NCI-H748 treated with DMSO at 0.1 percent for 48 hours (cell line): ENCODE measurements at regions not wholly inside any gene's neighbourhood (a gene's known extent, or its start where the extent isn't known, plus 50 kb on each side); places are given as distances from the start of the nearest gene placed in this dataset.
"Not testable (repeated sequence)": the region's sequence is repeated elsewhere in the genome, so short reads cannot be mapped to it uniquely, and the experiment has no call there.

Source experiments
- DNase-seq: peaks from one replicate; lab custom pipeline; 2025; lab: John Stamatoyannopoulos, UW

DNA sequence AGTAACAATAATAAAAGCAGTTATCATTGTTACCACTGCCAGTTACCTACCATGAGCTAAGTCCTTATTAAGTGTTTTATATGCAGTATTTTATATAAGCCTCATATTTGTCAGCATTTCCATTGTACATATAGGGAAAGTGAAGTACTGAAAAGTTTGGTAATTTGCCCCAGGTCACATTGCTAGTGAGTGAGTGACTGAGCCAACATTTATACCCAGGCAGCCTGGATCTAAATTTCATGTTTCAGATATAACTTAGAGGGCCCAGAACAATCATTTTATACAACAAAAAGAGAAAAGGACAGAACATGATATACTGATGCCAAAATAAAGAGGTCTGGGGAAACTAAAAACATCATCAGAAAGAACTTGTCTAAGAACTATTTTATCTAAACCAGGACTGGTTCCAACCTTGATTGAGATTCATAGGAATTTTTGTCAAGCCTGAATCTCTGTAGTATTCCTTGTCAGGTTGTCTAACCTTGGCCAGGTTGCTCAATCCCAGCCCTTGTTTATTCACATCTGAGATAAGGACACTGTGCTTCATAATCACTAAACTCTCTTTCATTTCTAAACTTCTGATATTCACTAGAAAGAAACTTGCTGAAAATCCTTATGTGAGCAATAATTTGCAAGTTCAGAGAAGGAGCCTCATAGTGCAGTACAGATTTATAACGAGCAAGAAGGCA, 308.2 kb downstream of the IPMK start:
- no peak for DNase-seq

DNA sequence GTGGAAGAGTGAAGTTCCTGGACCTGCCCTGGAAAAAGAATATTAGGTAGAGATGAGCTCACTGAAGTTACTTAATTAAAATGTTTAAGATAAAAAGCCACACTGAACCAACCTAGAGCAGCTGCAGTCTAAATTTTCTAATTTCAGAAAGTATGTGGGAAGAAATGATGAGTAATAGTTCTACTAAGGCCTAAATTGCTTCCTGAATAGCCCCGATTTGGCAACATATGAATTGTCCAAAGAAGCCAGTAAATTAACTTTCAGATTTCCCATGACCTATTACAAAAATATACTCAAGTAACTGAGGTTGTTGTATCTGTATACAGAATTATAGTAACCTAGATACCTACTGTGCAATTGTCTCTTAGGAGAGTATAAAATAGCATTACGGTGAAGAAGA, 312.6 kb downstream of the IPMK start:
- DNase-seq, result no peak

DNA sequence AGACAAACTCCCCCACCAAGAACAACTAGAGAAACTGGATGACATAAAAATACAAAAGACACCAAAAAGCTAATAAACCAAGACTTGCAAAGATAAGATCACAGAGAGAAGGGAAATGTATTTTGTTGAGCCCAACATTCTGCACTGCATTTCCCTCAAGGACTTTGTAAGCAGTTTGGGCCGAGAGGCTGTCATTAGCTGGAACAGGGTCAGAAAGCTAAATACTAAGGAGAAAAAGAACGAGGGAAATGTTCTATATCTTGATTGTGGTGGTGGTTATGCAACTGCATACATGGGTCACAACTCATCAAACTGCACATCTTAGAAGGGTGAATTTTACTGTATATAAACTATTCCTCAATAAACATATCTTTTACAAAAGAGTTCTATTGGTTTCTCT, 315.0 kb downstream of the IPMK start:
- no peak for DNase-seq

DNA sequence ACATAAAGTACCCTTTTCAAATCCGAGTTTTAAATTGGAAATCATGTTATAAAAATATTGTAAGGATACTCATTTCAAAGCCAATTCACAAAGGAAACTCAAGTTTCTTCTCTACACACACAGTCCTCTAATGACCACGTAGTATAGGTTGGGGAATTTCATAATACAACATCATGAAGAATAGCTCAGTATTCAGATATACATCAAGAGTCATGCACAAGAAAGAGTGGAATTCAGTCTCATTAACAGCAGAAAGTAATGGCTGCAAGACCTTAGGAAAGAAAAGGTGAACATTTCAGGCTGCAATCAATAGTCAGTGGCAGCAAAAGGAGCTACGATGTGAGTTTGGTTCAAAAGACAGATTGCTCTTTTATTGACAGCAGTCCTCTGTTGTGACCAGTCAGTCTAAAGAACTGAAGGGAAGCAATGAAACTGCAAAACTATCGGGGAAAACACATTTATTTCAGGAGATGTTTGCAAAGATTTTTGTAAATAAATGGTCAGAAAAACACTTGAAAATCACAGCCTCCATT, 317.2 kb downstream of the IPMK start:
- DNase-seq, result no peak

DNA sequence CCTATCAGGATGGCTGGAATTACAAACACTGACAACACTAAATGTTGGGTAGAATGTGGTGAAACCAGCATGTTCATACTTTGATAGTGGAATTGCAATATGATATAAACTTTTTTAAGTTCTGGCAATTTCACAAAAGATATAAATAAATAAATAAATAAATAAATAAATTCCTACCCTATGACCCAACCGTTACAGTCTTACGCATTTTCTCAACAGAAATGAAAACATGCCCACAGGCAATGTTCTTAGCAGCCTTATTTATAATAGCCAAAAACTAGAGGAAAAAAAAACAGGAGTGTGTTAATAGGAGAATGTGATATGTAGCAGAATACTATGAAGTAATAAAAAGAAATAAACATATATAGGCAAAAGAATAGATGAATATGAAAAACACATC, 318.9 kb downstream of the IPMK start:
- no peak for DNase-seq

DNA sequence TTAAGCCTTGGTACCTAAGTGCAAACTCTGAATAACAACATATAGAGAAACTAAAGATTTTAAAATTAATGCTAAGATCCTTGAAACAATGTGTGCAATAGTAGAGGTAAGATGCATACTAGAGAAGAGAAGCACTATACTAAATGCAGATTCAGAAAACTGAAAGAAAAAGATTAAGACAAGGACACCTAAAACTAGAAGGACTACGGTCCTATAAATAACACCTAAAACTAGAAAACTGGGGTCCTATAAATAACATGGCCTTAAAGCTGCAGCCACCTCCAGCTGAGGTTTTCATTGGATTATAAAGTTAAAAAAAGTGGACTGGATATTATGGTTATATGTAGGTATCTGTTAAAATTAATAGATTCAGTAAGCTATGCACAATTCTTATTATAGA, 320.9 kb downstream of the IPMK start:
- DNase-seq, result no peak

DNA sequence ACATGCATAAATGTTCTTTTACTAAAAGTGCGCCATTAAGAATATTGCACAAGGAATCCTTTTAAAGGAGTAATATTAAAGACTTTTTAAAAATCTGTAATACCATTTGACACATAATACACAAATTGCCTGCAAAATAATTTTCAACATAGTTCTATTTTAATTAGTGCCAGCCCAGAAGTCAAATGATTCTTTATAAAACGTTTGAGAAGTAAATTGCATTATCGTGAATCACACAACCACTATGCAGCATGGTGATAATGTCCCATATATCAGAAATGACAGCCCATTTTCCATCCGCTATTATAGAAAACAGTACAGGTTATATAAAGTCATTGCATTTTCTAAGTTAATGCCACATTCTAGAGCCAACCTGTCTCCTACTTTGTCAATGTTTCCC, 324.0 kb downstream of the IPMK start:
- no peak for DNase-seq

DNA sequence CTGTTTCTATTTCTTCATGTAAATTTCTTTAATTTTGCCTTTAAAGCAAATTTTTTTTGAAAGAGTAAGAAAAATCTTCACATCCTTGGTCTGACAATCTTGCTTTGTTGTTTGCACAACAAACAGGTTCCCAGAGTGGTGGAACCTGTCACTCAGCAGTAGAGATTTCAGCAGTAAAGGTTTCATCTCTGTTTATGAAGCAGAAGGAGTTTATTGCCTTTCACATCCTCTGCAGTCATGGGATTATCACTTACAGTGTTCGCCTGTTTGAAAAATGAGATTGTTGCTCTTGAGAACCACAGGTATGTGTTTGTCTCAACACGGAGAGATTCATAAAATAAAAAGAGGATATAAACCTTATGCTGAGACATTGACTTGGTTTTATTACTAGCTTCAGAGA, 342.6 kb downstream of the IPMK start:
- no peak for DNase-seq

DNA sequence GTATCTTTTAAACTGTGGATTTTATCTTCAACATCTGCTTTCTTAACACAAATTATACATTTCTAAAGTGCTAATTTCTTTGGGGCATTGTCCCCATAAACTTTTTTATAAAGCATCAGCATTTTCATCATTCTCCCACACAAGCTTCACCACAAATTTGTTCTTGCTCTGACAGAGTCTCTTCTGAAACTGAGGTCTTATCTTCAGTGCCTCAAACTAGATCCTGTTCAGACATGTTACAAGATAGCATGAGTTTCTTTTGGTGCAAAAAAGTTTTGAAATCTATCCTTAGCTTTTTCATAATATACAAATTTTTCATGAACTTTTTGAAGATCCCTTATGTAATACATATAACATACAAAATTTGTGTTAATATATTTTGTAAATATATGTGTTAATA, 346.6 kb downstream of the IPMK start:
- DNase-seq, result no peak

DNA sequence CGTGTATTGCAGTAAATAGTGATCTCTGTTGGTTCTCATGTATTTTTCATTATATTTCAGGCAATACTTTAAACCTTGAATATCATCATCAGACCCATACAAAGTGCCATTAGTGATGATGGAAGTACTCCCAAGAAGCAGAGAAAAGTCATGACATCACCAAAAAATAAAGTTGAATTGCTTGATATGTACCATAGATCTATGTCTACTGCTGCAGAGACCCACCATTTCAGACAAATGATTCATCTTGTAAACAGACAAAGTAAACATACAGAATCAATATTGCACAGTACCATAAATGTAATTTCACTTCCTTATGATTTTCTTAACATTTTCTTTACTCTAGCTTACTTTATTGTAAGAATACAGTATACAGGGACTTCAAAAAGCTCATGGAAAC, 347.8 kb downstream of the IPMK start:
- DNase-seq, result no peak

DNA sequence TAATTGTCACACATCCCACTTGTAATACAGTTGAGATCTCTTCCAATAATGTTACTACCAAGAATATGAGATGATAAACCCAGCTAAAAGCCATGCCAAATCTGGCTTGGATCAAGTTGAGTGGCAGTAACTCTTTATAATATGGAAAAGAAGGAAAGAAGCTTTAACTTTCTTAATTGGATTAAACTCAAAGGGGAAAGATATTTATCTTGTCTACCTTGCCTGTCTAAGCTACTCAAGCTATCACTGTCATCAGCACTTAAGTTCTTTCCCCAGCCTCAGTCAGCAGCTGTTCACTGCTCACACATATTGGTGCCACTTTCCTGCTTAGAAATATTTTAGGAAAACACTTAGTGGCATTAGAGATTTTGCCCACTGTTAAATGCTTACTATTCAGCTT, 350.7 kb downstream of the IPMK start:
- no peak for DNase-seq

DNA sequence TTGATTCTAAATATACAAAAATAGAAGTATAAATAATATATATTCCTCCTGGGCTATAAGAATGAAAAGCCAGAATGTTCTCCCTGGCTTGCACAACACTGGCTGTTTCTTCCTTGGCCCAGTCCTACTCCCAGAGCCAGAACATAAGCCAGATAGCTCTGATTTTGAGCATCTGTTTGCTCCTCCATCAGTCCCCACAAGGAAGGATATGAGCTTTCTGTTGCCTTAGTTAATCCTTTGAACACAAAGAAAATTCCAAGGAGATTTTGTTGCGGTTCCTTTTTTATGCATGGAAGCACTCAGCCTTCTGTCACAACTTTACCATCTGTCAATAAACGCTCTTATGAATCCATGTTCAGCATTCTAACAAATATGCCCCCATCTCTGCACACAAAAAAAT, 361.8 kb downstream of the IPMK start:
- no peak for DNase-seq

DNA sequence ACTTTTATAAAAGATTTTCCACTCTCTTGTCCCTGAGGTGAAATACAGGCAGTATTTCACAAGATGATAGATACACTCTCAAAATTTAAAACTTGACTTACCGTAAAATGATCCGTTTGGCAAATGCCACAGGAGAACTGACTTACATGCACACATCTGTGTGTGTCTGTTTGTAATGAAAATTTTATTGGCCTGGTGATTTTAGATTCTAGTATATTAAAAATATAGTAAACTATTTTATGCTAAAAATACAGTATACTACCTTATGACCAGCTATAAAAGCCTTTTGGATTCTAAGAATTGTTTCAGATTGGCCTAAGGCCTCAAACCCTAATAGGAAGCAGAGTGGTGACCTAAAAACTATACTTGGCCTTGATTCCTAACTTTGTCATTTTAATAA, 362.7 kb downstream of the IPMK start:
- DNase-seq, result no peak

DNA sequence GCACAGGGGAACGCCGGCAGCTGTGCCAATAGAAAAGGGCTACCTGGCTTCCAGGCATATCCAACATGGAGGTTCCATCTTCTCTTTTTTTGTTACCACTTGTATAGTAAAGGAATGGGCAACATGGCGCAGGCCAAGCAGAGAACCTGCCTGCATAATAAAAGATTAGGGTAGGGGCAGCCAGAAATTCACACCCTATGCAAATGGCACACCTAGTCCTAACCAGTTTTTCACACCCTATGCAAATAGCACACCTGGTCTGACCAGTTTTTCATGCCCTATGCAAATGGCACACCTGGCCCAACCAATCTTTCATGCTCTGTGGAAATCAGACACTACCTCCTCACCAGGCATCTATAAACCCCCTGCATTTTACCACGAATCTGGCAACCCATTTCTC, 369.5 kb downstream of the IPMK start:
- peak; percentile 41 for DNase-seq

DNA sequence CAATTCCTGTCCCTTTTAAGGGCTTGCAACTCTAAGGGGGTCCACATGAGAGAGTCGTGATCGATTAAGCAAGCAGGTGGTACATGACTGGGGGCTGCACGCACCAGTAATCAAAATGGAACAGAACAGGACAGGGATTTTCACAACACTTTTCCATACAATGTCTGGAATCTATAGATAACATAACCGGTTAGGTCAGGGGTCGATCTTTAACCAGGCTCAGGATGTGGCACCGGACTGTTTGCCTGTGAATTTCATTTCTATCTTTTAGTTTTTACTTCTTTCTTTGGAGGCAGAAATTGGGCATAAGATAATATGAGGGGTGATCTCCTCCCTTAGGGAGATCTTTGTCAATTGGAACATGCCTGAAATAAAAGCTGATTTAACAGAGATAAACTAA, 370.1 kb downstream of the IPMK start:
- no peak for DNase-seq

DNA sequence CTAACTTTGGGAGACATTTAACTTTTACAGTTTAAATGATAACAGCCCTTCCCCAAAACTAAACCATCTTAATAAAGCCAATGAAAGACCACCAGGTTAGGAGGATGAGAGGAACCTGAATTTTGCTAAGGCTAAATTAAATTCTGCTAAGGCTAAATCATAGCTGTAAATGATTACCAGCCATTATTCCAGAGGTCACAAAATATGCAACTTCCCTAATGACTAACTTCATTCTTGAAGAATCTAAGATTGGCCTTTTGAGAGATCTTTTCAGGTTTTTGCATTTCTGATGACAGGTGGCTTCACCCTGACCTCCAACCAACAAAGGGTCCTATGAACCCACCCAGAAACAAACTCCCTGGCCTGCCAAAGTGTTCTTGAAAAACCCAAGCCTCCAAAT, 373.3 kb downstream of the IPMK start:
- no peak for DNase-seq

DNA sequence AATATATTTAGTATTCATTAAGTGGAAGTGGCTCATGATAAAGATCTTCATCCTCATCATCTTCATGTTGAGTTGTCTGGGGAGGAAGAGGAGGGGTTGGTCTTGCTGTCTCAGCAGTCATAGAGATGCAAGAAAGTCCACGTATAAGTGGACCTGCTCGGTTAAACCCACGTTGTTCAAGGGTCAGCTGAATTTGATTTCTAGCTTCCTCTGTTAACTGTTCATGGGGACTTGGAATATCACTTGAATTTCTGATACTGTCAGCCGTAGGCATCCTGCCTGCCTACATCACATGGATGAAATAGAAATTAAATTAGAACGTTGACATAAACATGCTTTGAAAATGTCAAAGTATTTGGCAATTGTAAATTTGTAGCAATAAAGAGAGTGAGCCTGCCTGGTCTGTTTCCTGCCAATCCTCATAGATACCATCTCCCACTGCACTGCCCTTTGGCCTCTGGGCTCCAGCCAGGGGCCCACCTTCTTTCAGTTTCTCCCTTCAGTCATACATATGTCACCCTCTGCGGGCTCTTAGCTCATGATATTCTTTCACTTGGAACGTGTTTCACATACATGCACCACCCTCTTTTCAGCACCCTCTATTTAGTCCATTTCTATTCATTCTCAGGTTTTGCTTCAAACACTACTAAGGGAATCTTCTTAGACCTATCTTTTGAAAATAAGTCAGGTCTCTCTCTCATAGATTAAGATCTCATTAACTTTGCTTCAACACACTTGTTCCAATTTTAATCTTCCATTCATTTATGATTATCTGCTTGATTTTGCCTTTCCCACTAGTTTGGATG, 376.3 kb downstream of the IPMK start:
- no peak for DNase-seq

DNA sequence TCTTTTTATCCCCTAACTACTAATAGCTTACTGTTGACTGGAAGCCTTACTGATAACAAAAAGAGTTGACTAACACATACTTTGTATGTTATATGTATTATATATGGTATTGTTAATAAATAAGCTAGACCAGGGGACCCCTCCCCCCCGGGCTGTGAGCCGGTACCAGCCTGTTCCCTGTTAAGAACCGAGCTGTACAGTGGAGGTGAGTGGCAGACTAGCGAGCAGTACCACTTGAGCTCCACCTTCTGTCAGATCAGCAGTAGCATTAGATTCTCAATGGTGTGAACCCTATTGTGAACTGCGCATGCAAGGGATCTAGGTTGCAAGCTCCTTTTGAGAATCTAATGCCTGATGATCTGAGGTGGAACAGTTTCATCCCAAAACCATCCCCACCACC, 377.0 kb downstream of the IPMK start:
- DNase-seq, result no peak

DNA sequence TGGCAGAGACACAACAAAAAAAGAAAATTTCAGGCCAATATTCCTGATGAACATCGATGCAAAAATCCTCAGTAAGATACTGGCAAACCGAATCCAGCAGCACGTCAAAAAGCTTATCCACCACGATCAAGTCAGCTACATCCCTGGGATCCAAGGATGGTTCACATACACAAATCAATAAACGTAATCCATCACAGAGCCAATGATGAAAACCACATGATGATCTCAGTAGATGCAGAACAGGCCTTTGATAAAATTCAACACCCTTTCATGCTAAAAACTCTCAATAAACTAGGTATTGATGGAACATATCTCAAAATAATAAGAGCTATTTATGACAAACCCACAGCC, 382.1 kb downstream of the IPMK start:
- not testable (repeated sequence) for DNase-seq

DNA sequence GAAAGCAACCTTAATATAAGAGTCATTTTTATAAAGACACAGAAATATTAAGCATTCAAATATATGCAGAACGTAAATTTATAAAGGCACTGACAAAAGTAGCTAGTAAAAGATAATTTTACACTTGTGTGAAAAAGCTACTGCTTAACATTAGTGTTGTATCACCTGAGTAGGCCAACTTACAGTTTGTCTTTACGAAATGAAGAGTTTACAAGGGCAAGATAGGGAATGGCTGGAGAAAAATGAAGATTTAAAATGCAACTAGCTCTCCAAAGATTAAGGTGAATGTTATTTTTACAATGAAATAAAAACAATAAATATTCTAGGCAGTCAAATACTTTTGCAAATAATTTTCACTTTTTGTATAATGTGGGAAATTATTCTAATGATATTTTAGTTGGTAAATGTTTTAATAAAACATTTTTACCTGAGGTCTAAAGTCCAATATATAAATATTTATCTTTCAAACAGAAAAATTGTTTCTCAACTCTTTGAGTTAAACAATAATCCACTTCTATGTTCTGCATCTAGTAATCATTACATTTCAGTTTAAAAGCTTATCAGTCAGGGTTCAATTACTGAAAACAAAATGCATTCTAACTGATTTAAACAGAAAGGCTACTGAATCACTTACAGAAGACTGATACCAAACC, 382.6 kb downstream of the IPMK start:
- no peak for DNase-seq

DNA sequence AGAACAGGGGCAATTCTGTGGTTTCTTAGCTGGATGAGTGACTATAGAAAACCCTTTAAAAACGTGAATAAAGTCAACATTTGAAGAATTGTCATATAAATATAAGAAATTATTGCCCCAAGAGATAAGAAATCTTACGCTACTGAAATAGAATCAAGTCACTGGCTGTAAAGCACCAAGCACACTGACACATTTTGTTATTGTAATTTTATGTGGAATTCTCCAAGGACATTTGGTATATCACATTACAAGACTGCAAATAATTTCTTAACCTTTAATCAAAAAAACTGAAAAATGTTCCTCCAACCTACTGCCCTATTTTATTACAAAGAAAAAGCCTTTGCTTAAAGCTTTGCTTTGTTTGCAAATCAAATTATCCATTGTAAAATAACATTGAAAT, 383.3 kb downstream of the IPMK start:
- no peak for DNase-seq

DNA sequence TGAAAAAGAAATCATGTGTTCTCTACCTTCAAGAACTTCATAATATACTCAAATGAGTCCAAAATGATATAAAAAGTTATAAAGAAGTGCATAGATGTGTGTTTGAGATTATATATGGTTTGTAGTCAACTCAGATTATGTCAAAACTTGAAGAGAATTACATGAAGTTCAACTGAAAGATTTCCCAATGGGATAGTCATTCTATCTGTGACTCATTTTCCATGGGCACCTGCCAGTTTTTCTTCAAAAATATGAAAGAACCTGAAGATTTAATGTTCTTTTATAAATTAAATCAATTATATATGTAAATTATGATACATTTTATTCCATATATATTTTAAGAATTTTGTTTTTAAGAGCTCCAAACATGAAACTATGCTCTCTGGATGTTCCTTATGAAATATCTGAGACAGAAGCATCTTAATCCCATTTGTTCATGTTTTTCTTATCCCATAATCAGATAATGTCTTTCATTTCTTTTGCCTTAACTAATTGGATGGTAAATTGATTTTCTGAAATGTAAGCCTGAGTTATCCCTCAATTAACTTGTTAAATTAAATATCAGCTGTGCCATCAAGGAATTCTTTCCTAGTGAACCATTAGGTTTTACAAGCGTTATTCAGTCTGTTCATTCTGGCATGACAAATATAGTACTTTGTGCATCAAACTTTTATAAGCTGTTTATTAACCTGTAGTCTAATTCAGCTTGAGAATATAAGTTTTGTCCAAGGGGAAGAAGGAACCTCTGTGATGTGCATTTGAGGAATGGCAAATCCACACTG, 387.1 kb downstream of the IPMK start:
- no peak for DNase-seq
